ENCODE measurements at regions not wholly inside any gene's neighbourhood (a gene's known extent, or its start where the extent isn't known, plus 50 kb on each side); places are given as distances from the start of the nearest gene placed in this dataset.

- no peak overlapping the region for H3K4me3 ChIP-seq (ENCODE audit: low read length)
- ATAC-seq (no peak), DNase-seq (no peak)
- Mint-ChIP-seq H3K27me3 (ENCODE audit: low read depth in 2 of 2) (peaks cover 13 to 26% of the 10 kb centered on the region in 2 donors), H3K9me3 (peaks cover 3 to 10% of the 10 kb centered on the region in 2 donors), H3K27ac (no peak overlapping the region), H3K4me1 (no peaks in the 10 kb centered on the region), H3K36me3 (peaks cover 5% of the 10 kb centered on the region), H3K4me3 (no peak overlapping the region)
- H3K36me3 ChIP-seq (ENCODE audit: control insufficient read depth, insufficient read depth, low read length) = no peaks in the 10 kb centered on the region
- no peaks in the 10 kb centered on the region for H3K27me3 ChIP-seq (ENCODE audit: control insufficient read depth, insufficient read depth, low read length)
- intact Hi-C loops (cut with micrococcal nuclease) = no loop called here
- no peaks in the 10 kb centered on the region for H3K9me3 ChIP-seq (ENCODE audit: control insufficient read depth, insufficient read depth, low read length)
- H3K4me1 ChIP-seq (ENCODE audit: control insufficient read depth, insufficient read depth, low read length) = no peaks in the 10 kb centered on the region
- TF ChIP-seq CTCF (IDR thresholded peaks at IDR 0.05) = no peak
- WGBS (ENCODE audit: insufficient coverage) = 43% methylated on average over 1 of the region's 2 CpGs
- no peak overlapping the region for H3K27ac ChIP-seq (ENCODE audit: low read length)
Observed at GRCh38 chr1:221431068-221431651, 310.7 kb downstream of the DUSP10 start.

GRCh38 chr1:221431961-221432360 lies 309.9 kb downstream of the DUSP10 start:
- no peaks in the 10 kb centered on the region for H3K36me3 ChIP-seq (ENCODE audit: control insufficient read depth, insufficient read depth, low read length)
- H3K27me3 Mint-ChIP-seq (ENCODE audit: low read depth in 2 of 2) = peaks cover 7 to 26% of the 10 kb centered on the region in 2 donors
- intact Hi-C loops (cut with micrococcal nuclease) = no loop called here
- H3K27ac ChIP-seq (ENCODE audit: low read length) = no peak overlapping the region
- peaks cover 0 to 4% of the 10 kb centered on the region in 2 donors for H3K9me3 Mint-ChIP-seq
- H3K4me1 Mint-ChIP-seq = no peaks in the 10 kb centered on the region
- H3K27ac Mint-ChIP-seq = no peak overlapping the region
- H3K36me3 Mint-ChIP-seq = no peaks in the 10 kb centered on the region
- H3K27me3 ChIP-seq (ENCODE audit: control insufficient read depth, insufficient read depth, low read length) = no peaks in the 10 kb centered on the region
- DNase-seq = no peak
- no peak overlapping the region for H3K4me3 ChIP-seq (ENCODE audit: low read length)
- ATAC-seq = no peak
- no peak for TF ChIP-seq CTCF (IDR thresholded peaks at IDR 0.05)
- H3K4me3 Mint-ChIP-seq = no peak overlapping the region
- H3K9me3 ChIP-seq (ENCODE audit: control insufficient read depth, insufficient read depth, low read length) = no peaks in the 10 kb centered on the region
- no peaks in the 10 kb centered on the region for H3K4me1 ChIP-seq (ENCODE audit: control insufficient read depth, insufficient read depth, low read length)

- no peaks in the 10 kb centered on the region for H3K9me3 Mint-ChIP-seq
- peak; percentile 68 to 87 (median 74) for ATAC-seq
- Histone ChIP-seq H3K27me3 (ENCODE audit: control insufficient read depth, insufficient read depth, low read length) (no peaks in the 10 kb centered on the region), H3K36me3 (ENCODE audit: control insufficient read depth, insufficient read depth, low read length) (no peaks in the 10 kb centered on the region), H3K4me3 (ENCODE audit: low read length) (no peak overlapping the region), H3K27ac (ENCODE audit: low read length) (no peak overlapping the region), H3K4me1 (ENCODE audit: control insufficient read depth, insufficient read depth, low read length) (no peaks in the 10 kb centered on the region), H3K9me3 (ENCODE audit: control insufficient read depth, insufficient read depth, low read length) (no peaks in the 10 kb centered on the region)
- peaks cover 4 to 25% of the 10 kb centered on the region in 2 donors for H3K27me3 Mint-ChIP-seq (ENCODE audit: low read depth in 2 of 2)
- peak in 1 of 2 donors; percentile 59 for DNase-seq
- TF ChIP-seq CTCF (IDR thresholded peaks at IDR 0.05) = peak; percentile 97
- intact Hi-C loops (cut with micrococcal nuclease) = loop anchor here (1.0 kb wide), 1 partner anchor 1020 kb away; no protein-coding TSS in a partner anchor
- H3K4me3 Mint-ChIP-seq = no peak overlapping the region
- H3K27ac Mint-ChIP-seq = no peak overlapping the region
- peaks cover 0 to 4% of the 10 kb centered on the region in 2 donors for H3K4me1 Mint-ChIP-seq
- H3K36me3 Mint-ChIP-seq = no peaks in the 10 kb centered on the region
Observed at GRCh38 chr1:221435504-221435904, 306.4 kb downstream of the DUSP10 start.

- no peaks in the 10 kb centered on the region for H3K4me1 ChIP-seq (ENCODE audit: control insufficient read depth, insufficient read depth, low read length)
- no peaks in the 10 kb centered on the region for H3K9me3 Mint-ChIP-seq
- WGBS (ENCODE audit: insufficient coverage) = 80% methylated on average over 1 of the region's 2 CpGs
- no peaks in the 10 kb centered on the region for H3K27me3 ChIP-seq (ENCODE audit: control insufficient read depth, insufficient read depth, low read length)
- no peak for TF ChIP-seq CTCF (IDR thresholded peaks at IDR 0.05)
- H3K27ac ChIP-seq (ENCODE audit: low read length) = no peak overlapping the region
- H3K27ac Mint-ChIP-seq = no peak overlapping the region
- ATAC-seq (no peak), DNase-seq (no peak)
- no peaks in the 10 kb centered on the region for H3K36me3 ChIP-seq (ENCODE audit: control insufficient read depth, insufficient read depth, low read length)
- H3K36me3 Mint-ChIP-seq = no peaks in the 10 kb centered on the region
- H3K27me3 Mint-ChIP-seq (ENCODE audit: low read depth in 2 of 2) = peaks cover 7 to 29% of the 10 kb centered on the region in 2 donors
- H3K4me3 Mint-ChIP-seq = no peak overlapping the region
- intact Hi-C loops (cut with micrococcal nuclease) = no loop called here
- no peak overlapping the region for H3K4me3 ChIP-seq (ENCODE audit: low read length)
- H3K4me1 Mint-ChIP-seq = peaks cover 0 to 4% of the 10 kb centered on the region in 2 donors
- H3K9me3 ChIP-seq (ENCODE audit: control insufficient read depth, insufficient read depth, low read length) = no peaks in the 10 kb centered on the region
Observed at GRCh38 chr1:221437171-221437570, 304.7 kb downstream of the DUSP10 start.

All from natural killer cell (primary cell).